ENCODE measurements at regions not wholly inside any gene's neighbourhood (a gene's known extent, or its start where the extent isn't known, plus 50 kb on each side); places are given as distances from the start of the nearest gene placed in this dataset.

DNA sequence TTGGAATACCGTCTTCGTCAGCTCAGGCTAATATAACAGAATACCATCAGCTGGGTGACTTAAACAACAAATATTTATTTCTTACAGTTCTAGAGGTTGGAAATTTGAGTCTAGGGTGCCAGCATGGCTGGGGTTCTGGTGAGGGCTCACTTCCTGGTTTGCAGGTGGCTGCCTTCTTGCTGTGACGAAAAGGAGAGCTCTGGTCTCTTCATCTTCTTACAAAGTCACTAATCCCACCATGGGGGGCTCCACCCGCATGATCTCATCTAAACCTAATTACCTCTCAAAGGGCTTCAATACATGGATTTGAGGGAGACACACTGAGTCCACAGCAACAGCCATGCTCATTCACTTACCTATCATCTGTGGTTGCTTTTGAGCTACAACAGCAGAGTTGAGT is 78.3 kb downstream of the PSMG1 start:
- TF ChIP-seq EZH2 (IDR thresholded peaks at IDR 0.05; ENCODE audit: borderline replicate concordance) (no peak), EZH2phosphoT487 (IDR thresholded peaks at IDR 0.05; ENCODE audit: low read depth, severe bottlenecking, unreplicated experiment) (no peak)
- TF ChIP-seq, protein P1, sequence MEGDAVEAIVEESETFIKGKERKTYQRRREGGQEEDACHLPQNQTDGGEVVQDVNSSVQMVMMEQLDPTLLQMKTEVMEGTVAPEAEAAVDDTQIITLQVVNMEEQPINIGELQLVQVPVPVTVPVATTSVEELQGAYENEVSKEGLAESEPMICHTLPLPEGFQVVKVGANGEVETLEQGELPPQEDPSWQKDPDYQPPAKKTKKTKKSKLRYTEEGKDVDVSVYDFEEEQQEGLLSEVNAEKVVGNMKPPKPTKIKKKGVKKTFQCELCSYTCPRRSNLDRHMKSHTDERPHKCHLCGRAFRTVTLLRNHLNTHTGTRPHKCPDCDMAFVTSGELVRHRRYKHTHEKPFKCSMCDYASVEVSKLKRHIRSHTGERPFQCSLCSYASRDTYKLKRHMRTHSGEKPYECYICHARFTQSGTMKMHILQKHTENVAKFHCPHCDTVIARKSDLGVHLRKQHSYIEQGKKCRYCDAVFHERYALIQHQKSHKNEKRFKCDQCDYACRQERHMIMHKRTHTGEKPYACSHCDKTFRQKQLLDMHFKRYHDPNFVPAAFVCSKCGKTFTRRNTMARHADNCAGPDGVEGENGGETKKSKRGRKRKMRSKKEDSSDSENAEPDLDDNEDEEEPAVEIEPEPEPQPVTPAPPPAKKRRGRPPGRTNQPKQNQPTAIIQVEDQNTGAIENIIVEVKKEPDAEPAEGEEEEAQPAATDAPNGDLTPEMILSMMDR (IDR thresholded peaks at IDR 0.05; ENCODE audit: poor library complexity), result no peak
